ENCODE measurements at regions not wholly inside any gene's neighbourhood (a gene's known extent, or its start where the extent isn't known, plus 50 kb on each side); places are given as distances from the start of the nearest gene placed in this dataset.

- CTCF ChIA-PET = interaction anchor here (1.7 kb wide), 1 partner anchor 19 kb away, joined by 6 read pairs; no protein-coding TSS in a partner anchor
- H3K27ac ChIP-seq (ENCODE audit: control insufficient read depth, insufficient read depth) = no peak overlapping the region
- intact Hi-C loops (cut with micrococcal nuclease; ENCODE audit: unreplicated experiment) (no loop called here), in situ Hi-C loops (cut with MboI) (no loop called here)
- no peaks in the 10 kb centered on the region for H4K20me1 ChIP-seq (ENCODE audit: control insufficient read depth, insufficient read depth)
- no peak overlapping the region for H2AFZ ChIP-seq (ENCODE audit: control insufficient read depth, low read depth, low read length)
- no peaks in the 10 kb centered on the region for H3K4me1 ChIP-seq (ENCODE audit: control insufficient read depth, insufficient read depth, low read length)
- RAD21 ChIA-PET (ENCODE audit: unreplicated experiment) = no interaction called here
- DNase-seq (ENCODE audit: low read depth, low spot score) (no peak), FAIRE-seq (no peak), ATAC-seq (no peak)
- no peak overlapping the region for H3K9ac ChIP-seq (ENCODE audit: control insufficient read depth, insufficient read depth, low read length)
- POLR2A ChIA-PET = no interaction called here
- no TSS peak for BruUV-seq (replicated peaks)
- no peaks in the 10 kb centered on the region; a peak in 1 of 4 replicates for H3K27me3 ChIP-seq (replicated peaks in 1 of 2; ENCODE audit: control insufficient read depth in 2 of 2, insufficient read depth in 2 of 2, low read length in 1 of 2)
- H3K79me2 ChIP-seq (ENCODE audit: control insufficient read depth, insufficient read depth, low read length) = no peaks in the 10 kb centered on the region
- no peak overlapping the region for H3K4me3 ChIP-seq
- WGBS (ENCODE audit: insufficient coverage, insufficient replicate concordance, low lambda C conversion rate, missing lambda C conversion rate) = 24% methylated on average over 3 of the region's 3 CpGs
- no peaks in the 10 kb centered on the region for H3K36me3 ChIP-seq (ENCODE audit: control insufficient read depth in 2 of 2, insufficient read depth in 2 of 2, low read length in 1 of 2)
- H3K4me2 ChIP-seq (ENCODE audit: control insufficient read depth, insufficient read depth) = no peak overlapping the region
- no peak for TF ChIP-seq STAT3 (IDR thresholded peaks at IDR 0.05; ENCODE audit: low read depth, low read length)
- no peak for TF ChIP-seq BHLHE40 (IDR thresholded peaks at IDR 0.05; ENCODE audit: borderline replicate concordance in 1 of 2, low read depth in 2 of 2, low read length in 1 of 2)
- SMC1A ChIA-PET (ENCODE audit: uncharacterized antibody, unreplicated experiment) = no interaction called here
- no peaks in the 10 kb centered on the region for H3K9me3 ChIP-seq (replicated peaks; ENCODE audit: control insufficient read depth, insufficient read depth, low read length)
Observed at GRCh38 chr6:132199343-132199742, 201.9 kb downstream of the MOXD1 start.

DNA sequence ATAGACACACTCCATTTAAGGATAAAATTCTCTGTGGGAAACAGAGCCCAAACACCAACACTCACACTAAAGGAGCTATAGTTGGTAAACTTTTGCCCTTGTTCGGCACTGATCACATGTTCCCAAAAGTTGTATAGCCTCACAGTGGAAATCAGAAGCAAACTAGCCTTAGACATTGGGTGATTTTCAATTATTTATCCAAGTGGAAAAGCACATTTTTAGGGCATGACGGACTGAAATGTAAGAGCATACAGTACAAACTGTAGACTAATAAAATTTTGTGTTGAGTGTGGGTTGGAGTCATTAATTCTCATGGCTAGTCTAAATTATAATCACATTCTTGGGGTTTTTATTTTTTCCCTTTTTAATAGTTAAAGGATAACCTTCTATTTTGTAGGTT, 202.4 kb downstream of the MOXD1 start:
- CTCF ChIA-PET = interaction anchor here (1.7 kb wide), 1 partner anchor 19 kb away, joined by 6 read pairs; no protein-coding TSS in a partner anchor
- Histone ChIP-seq H3K79me2 (ENCODE audit: control insufficient read depth, insufficient read depth, low read length) (no peaks in the 10 kb centered on the region), H3K9ac (ENCODE audit: control insufficient read depth, insufficient read depth, low read length) (no peak overlapping the region), H2AFZ (ENCODE audit: control insufficient read depth, low read depth, low read length) (no peak overlapping the region), H3K4me2 (ENCODE audit: control insufficient read depth, insufficient read depth) (no peak overlapping the region), H3K9me3 (replicated peaks; ENCODE audit: control insufficient read depth, insufficient read depth, low read length) (no peaks in the 10 kb centered on the region), H4K20me1 (ENCODE audit: control insufficient read depth, insufficient read depth) (no peaks in the 10 kb centered on the region), H3K27ac (ENCODE audit: control insufficient read depth, insufficient read depth) (no peak overlapping the region), H3K4me1 (ENCODE audit: control insufficient read depth, insufficient read depth, low read length) (no peaks in the 10 kb centered on the region), H3K27me3 (replicated peaks in 1 of 2; ENCODE audit: control insufficient read depth in 2 of 2, insufficient read depth in 2 of 2, low read length in 1 of 2) (no peaks in the 10 kb centered on the region), H3K4me3 (no peak overlapping the region), H3K36me3 (ENCODE audit: control insufficient read depth in 2 of 2, insufficient read depth in 2 of 2, low read length in 1 of 2) (no peaks in the 10 kb centered on the region)
- TF ChIP-seq WRNIP1 (IDR thresholded peaks at IDR 0.05; ENCODE audit: borderline replicate concordance, low read depth, low read length) = no peak
- TF ChIP-seq MYC (IDR thresholded peaks at IDR 0.05; ENCODE audit: insufficient read depth, insufficient read length, insufficient replicate concordance, low read length, severe bottlenecking) = no peak
- no peak for TF ChIP-seq ZNF207 (IDR thresholded peaks at IDR 0.05; ENCODE audit: borderline replicate concordance)
- TF ChIP-seq SREBF1 (IDR thresholded peaks at IDR 0.05; ENCODE audit: low read length) = no peak
- no peak for TF ChIP-seq ATF7 (IDR thresholded peaks at IDR 0.05; ENCODE audit: low read depth)
- no peak for TF ChIP-seq SREBF2 (IDR thresholded peaks at IDR 0.05; ENCODE audit: low read length)
- no peak for TF ChIP-seq FOS (IDR thresholded peaks at IDR 0.05; ENCODE audit: borderline replicate concordance, extremely low read depth, insufficient read length)
- TF ChIP-seq POLR2A (IDR thresholded peaks at IDR 0.05; ENCODE audit: low read depth, low read length) = no peak
- TF ChIP-seq HDAC6 (IDR thresholded peaks at IDR 0.05; ENCODE audit: unreplicated experiment) = no peak
- no peak for TF ChIP-seq MYB (IDR thresholded peaks at IDR 0.05; ENCODE audit: borderline replicate concordance, low read depth, low read length)
- TF ChIP-seq, protein P1, sequence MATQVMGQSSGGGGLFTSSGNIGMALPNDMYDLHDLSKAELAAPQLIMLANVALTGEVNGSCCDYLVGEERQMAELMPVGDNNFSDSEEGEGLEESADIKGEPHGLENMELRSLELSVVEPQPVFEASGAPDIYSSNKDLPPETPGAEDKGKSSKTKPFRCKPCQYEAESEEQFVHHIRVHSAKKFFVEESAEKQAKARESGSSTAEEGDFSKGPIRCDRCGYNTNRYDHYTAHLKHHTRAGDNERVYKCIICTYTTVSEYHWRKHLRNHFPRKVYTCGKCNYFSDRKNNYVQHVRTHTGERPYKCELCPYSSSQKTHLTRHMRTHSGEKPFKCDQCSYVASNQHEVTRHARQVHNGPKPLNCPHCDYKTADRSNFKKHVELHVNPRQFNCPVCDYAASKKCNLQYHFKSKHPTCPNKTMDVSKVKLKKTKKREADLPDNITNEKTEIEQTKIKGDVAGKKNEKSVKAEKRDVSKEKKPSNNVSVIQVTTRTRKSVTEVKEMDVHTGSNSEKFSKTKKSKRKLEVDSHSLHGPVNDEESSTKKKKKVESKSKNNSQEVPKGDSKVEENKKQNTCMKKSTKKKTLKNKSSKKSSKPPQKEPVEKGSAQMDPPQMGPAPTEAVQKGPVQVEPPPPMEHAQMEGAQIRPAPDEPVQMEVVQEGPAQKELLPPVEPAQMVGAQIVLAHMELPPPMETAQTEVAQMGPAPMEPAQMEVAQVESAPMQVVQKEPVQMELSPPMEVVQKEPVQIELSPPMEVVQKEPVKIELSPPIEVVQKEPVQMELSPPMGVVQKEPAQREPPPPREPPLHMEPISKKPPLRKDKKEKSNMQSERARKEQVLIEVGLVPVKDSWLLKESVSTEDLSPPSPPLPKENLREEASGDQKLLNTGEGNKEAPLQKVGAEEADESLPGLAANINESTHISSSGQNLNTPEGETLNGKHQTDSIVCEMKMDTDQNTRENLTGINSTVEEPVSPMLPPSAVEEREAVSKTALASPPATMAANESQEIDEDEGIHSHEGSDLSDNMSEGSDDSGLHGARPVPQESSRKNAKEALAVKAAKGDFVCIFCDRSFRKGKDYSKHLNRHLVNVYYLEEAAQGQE (IDR thresholded peaks at IDR 0.05; ENCODE audit: low read depth, low read length) = no peak
- TF ChIP-seq MTA2 (IDR thresholded peaks at IDR 0.05; ENCODE audit: low read depth) = no peak
- TF ChIP-seq SMC3 (IDR thresholded peaks at IDR 0.05; ENCODE audit: borderline replicate concordance, low read length) = no peak
- no peak for TF ChIP-seq SPI1 (IDR thresholded peaks at IDR 0.05; ENCODE audit: borderline replicate concordance, insufficient read depth, low read depth, low read length)
- no peak for TF ChIP-seq CBFB (IDR thresholded peaks at IDR 0.05; ENCODE audit: low read depth)
- ATAC-seq = no peak
- in situ Hi-C loops (cut with MboI) = no loop called here
- RAD21 ChIA-PET (ENCODE audit: unreplicated experiment) = no interaction called here
- WGBS (ENCODE audit: insufficient coverage, insufficient replicate concordance, low lambda C conversion rate, missing lambda C conversion rate) = 2% methylated on average over 2 of the region's 2 CpGs
- no peak for FAIRE-seq
- BruUV-seq (replicated peaks) = no TSS peak
- POLR2A ChIA-PET = no interaction called here
- intact Hi-C loops (cut with micrococcal nuclease; ENCODE audit: unreplicated experiment) = no loop called here
- no peak for DNase-seq (ENCODE audit: low read depth, low spot score)
- SMC1A ChIA-PET (ENCODE audit: uncharacterized antibody, unreplicated experiment) = no interaction called here

Data from GM12878 (cell line).